AG04450 (cell line): ENCODE measurements at regions not wholly inside any gene's neighbourhood (a gene's known extent, or its start where the extent isn't known, plus 50 kb on each side); places are given as distances from the start of the nearest gene placed in this dataset.

Source experiments
- CTCF ChIA-PET: fragments of 300-600, 350-600 bp; formaldehyde crosslinking; extraction: SDS; loops from one replicate; lab custom pipeline; 2022; ENCODE audit warnings: antibody characterized with exemption, inconsistent platforms; lab: Charles Lee
- POLR2A ChIA-PET: fragments of 350-600 bp; formaldehyde crosslinking; extraction: SDS; loops from one replicate; lab custom pipeline; 2021; ENCODE audit warnings: antibody characterized with exemption, inconsistent platforms; lab: Yijun Ruan, JAX
- DNase-seq: peaks from one replicate; pipeline ENCODE4 v3.0.0-alpha.2; 2011; ENCODE audit warnings: low read depth, low spot score
- H3K27ac ChIP-seq: one replicate; pipeline ENCODE4 v1.5.1; 2012; ENCODE audit warnings: low read depth, low read length, control low read depth
- H3K27me3 ChIP-seq: one replicate; pipeline ENCODE4 v1.6.0; 2012; ENCODE audit warnings: low read length; ENCODE audit not compliant: control insufficient read depth, insufficient read depth
- H3K4me3 ChIP-seq: 2 replicates; pipeline ENCODE4 v1.5.1; 2011; ENCODE audit warnings: mild to moderate bottlenecking, low read depth, low read length, control low read depth
- H3K9me3 ChIP-seq: 2 replicates; pipeline ENCODE4 v1.5.1; 2012; ENCODE audit warnings: low read length; ENCODE audit not compliant: control insufficient read depth, insufficient read depth
- TF ChIP-seq, protein P1 (sequence below): IDR thresholded peaks from 2 replicates; pipeline ENCODE4 v1.5.1; 2011; ENCODE audit warnings: low read depth, low read length, control low read depth, inconsistent platforms

GRCh38 chr20:18999086-18999485, 185.5 kb downstream of the SCP2D1 start:
- DNase-seq, result no peak
- TF ChIP-seq, protein P1, sequence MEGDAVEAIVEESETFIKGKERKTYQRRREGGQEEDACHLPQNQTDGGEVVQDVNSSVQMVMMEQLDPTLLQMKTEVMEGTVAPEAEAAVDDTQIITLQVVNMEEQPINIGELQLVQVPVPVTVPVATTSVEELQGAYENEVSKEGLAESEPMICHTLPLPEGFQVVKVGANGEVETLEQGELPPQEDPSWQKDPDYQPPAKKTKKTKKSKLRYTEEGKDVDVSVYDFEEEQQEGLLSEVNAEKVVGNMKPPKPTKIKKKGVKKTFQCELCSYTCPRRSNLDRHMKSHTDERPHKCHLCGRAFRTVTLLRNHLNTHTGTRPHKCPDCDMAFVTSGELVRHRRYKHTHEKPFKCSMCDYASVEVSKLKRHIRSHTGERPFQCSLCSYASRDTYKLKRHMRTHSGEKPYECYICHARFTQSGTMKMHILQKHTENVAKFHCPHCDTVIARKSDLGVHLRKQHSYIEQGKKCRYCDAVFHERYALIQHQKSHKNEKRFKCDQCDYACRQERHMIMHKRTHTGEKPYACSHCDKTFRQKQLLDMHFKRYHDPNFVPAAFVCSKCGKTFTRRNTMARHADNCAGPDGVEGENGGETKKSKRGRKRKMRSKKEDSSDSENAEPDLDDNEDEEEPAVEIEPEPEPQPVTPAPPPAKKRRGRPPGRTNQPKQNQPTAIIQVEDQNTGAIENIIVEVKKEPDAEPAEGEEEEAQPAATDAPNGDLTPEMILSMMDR, result no peak
- no peak overlapping the region for H3K4me3 ChIP-seq
- ChIA-PET CTCF (no interaction called here), POLR2A (no interaction called here)
- peaks cover 11% of the 10 kb centered on the region for H3K9me3 ChIP-seq
- no peaks in the 10 kb centered on the region for H3K27me3 ChIP-seq
- no peak overlapping the region for H3K27ac ChIP-seq

GRCh38 chr20:19000078-19000477, 186.5 kb downstream of the SCP2D1 start:
- no peak overlapping the region for H3K4me3 ChIP-seq
- POLR2A ChIA-PET, result no interaction called here
- TF ChIP-seq, protein P1, result no peak

DNA sequence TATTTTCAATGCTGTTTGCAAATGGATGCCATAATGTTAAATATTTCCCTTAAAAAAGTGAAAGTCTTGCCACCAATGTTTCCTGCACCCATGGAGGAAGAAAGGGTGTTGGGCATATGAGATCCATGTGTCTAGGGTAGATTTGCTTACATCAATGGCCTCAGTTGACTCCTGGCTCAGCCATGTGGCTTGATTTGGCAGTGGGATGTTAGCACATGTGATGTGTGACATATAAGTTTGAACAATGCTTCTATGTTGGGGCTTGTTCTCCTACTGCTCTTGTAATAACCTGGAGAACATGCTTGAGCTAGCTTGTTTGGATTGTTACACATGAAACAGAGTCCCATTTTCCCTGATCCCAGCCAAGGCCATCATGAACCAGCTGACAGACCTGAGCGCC, 187.6 kb downstream of the SCP2D1 start:
- no peaks in the 10 kb centered on the region for H3K27me3 ChIP-seq
- ChIA-PET CTCF (no interaction called here), POLR2A (no interaction called here)
- H3K27ac ChIP-seq, result no peak overlapping the region
- TF ChIP-seq, protein P1, result no peak
- no peak overlapping the region for H3K4me3 ChIP-seq
- DNase-seq, result no peak
- H3K9me3 ChIP-seq, result peaks cover 12% of the 10 kb centered on the region

More at GRCh38 chr20:19000078-19000477, 186.5 kb downstream of the SCP2D1 start:
- DNase-seq, result no peak
- no peak overlapping the region for H3K27ac ChIP-seq
- CTCF ChIA-PET, result no interaction called here
- H3K9me3 ChIP-seq, result peaks cover 6% of the 10 kb centered on the region
- no peaks in the 10 kb centered on the region for H3K27me3 ChIP-seq

DNA sequence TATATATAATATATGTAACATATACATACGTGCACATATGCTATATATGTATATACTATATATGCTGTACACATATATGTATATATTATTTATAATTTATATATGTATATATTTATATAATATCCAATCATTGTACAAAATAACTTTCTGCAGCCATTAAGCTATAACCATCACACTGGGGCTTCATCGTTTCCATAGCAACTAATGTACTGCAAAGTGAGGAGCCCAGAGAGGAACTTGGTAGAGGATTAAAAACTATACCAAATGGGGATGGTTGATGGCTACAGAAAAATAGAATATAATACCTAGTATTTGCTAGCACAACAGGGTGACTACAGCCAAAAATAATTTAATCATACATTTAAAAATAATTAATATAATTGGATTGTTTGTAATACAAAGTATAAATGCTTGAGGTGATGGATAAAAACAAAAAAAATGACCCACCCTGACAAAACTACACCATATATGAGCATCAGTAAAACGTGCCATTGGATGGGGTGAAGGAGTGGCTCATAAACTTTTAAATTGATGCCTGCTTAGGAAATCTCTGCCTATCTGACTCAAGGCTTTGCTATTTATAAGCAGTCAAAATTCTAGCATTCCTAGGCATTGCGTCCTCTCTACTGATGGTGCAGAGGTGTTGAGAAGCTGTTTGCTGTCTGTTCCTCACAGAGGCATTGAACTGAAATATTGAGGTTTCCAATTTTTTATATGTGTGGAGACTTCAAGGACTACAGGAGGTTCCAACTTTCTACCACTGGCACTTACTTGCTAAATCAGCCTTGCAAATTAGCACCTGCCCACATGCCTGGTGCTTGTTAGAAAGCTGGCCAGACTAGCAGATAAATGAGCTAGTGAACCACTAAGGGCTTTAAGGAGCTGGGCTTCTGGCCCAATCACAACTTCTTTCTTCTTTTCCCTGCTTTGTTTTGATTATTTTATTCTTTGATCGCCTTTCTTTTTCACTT, 190.1 kb downstream of the SCP2D1 start:
- H3K27ac ChIP-seq, result no peak overlapping the region
- CTCF ChIA-PET, result no interaction called here
- DNase-seq, result no peak
- POLR2A ChIA-PET, result no interaction called here
- TF ChIP-seq, protein P1, result no peak
- no peak overlapping the region for H3K4me3 ChIP-seq
- peaks cover 14% of the 10 kb centered on the region for H3K9me3 ChIP-seq
- no peaks in the 10 kb centered on the region for H3K27me3 ChIP-seq

DNA sequence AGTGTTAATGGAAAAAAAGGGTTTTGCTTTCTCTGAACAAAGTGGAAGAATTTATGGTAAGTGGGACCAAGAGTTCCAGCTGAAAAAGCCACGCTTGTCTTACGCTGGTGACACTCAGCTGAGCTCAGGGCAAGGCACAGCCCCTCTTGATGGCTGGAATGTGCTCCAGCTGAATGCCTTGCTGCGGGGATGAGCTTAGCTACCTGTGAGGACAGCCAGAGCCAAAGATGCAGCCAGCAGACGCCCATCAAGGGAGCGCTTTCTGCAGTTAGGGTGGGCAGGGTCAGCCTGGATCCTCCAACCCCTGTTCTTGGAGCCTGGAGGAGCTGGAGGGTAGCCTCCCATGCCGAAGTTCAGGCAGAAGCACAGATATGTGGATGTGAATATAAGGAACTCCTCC, 191.4 kb downstream of the SCP2D1 start:
- Histone ChIP-seq H3K27me3 (no peaks in the 10 kb centered on the region), H3K4me3 (no peak overlapping the region), H3K27ac (no peak overlapping the region), H3K9me3 (peaks cover 14% of the 10 kb centered on the region)
- ChIA-PET CTCF (no interaction called here), POLR2A (no interaction called here)
- TF ChIP-seq, protein P1, result no peak
- no peak for DNase-seq
